ENCODE measurements at regions not wholly inside any gene's neighbourhood (a gene's known extent, or its start where the extent isn't known, plus 50 kb on each side); places are given as distances from the start of the nearest gene placed in this dataset.
A peak's percentile ranks its signal among the peaks of the same experiment; 100 is the strongest.

DNA sequence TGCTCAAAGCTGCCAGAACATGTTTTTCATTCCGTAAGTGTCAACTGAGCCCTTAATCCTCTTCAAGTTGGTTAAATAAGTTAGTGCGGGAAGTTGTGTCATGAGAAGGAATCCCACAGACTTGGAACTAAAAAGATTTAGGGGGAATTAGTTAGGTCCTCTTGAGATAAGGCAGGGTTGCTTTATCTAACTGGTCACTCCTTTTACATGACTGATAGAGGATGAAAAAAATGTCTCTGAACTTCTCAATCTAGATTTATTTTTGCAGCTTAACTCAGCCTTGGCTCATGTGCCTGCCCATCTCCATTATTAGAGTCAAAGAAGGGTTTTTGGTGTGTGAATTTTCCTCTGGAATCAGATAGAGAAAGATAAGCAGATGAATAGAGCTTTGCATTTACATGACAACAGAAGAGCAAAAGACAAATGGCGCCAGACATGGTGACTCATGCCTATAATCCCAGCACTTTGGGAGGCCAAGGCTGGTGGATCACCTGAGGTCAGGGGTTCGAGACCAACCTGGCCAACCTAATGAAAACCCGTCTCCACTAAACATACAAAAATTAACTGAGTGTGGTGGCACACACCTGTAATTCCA is 882.9 kb downstream of the RPA4 start:
- ChIA-PET POLR2A (no interaction called here), CTCF (no interaction called here)
- H4K20me1 ChIP-seq (replicated peaks; ENCODE audit: control insufficient read depth, extremely low read depth, insufficient read depth, low read length) = no peaks in the 10 kb centered on the region
- no peak overlapping the region for H3K9ac ChIP-seq (replicated peaks; ENCODE audit: extremely low read depth, insufficient read depth, low read length)
- no peaks in the 10 kb centered on the region for H3K4me1 ChIP-seq (ENCODE audit: control insufficient read depth, extremely low read depth, insufficient read depth, low read length)
- no peak overlapping the region for H3K4me3 ChIP-seq (replicated peaks in 1 of 3; ENCODE audit: insufficient read depth in 1 of 3, low read depth in 1 of 3, low read length in 3 of 3)
- no peak overlapping the region for H2AFZ ChIP-seq (ENCODE audit: low read depth, low read length)
- FAIRE-seq (no peak), DNase-seq (ENCODE audit: low read depth, low spot score) (no peak)
- no peak overlapping the region for H3K4me2 ChIP-seq (ENCODE audit: insufficient read depth, low read length)
- no peaks in the 10 kb centered on the region for H3K27me3 ChIP-seq (ENCODE audit: control insufficient read depth in 2 of 2, insufficient read depth in 2 of 2, low read length in 2 of 2)
- TF ChIP-seq MYC (IDR thresholded peaks at IDR 0.05; ENCODE audit: low read depth, low read length) (no peak), FOS (IDR thresholded peaks at IDR 0.05; ENCODE audit: borderline replicate concordance, insufficient read depth, low read length) (no peak)
- H3K27ac ChIP-seq (ENCODE audit: insufficient read depth, low read depth, low read length) = no peak overlapping the region
- no peaks in the 10 kb centered on the region for H3K9me1 ChIP-seq (replicated peaks; ENCODE audit: control insufficient read depth, extremely low read depth, insufficient read depth, low read length)
- H3K36me3 ChIP-seq (ENCODE audit: control insufficient read depth in 2 of 2, extremely low read depth in 1 of 2, insufficient read depth in 2 of 2, low read length in 2 of 2) = no peaks in the 10 kb centered on the region
- H3K9me3 ChIP-seq (replicated peaks; ENCODE audit: control insufficient read depth, insufficient read depth, low read length) = no peaks in the 10 kb centered on the region
- H3K79me2 ChIP-seq (ENCODE audit: control insufficient read depth, insufficient read depth, low read length) = no peaks in the 10 kb centered on the region
- dilution Hi-C loops (cut with MboI; ENCODE audit: extremely low pct_ligation_motif_present, low sequenced_read_pairs) (no loop called here), intact Hi-C loops (cut with micrococcal nuclease) (no loop called here)
- BruUV-seq (replicated peaks) = no TSS peak

DNA sequence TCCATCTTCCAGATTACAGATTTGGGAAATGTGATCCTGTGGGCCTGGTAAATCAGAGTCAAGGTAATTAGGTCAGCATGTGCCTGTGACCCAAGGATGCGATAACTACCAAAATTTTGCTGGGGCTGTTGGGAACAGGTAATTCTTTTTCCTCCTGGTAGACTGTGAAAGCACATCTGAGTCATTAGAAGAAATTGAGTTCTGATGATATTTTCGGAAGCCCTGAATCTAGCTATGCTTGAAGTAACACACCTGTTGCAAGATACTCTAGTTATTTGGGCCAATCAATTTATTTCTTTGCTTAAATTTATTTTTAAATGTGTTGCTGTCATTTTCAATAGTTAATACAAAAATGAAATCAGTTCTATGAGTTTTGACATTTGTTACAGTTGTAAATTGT is 903.6 kb downstream of the RPA4 start:
- intact Hi-C loops (cut with micrococcal nuclease) = no loop called here
- TF ChIP-seq POLR2A (IDR thresholded peaks at IDR 0.05; ENCODE audit: low read depth, low read length) (no peak), JUN (IDR thresholded peaks at IDR 0.05; ENCODE audit: borderline replicate concordance, insufficient read depth, insufficient read length, low read depth) (no peak), POLR2AphosphoS5 (IDR thresholded peaks at IDR 0.05; ENCODE audit: insufficient read depth, low read depth, low read length) (no peak)
- no peaks in the 10 kb centered on the region for H4K20me1 ChIP-seq (replicated peaks; ENCODE audit: control insufficient read depth, extremely low read depth, insufficient read depth, low read length)
- H3K4me3 ChIP-seq (replicated peaks in 1 of 3; ENCODE audit: insufficient read depth in 1 of 3, low read depth in 1 of 3, low read length in 3 of 3) = no peak overlapping the region
- no peaks in the 10 kb centered on the region for H3K9me1 ChIP-seq (replicated peaks; ENCODE audit: control insufficient read depth, extremely low read depth, insufficient read depth, low read length)
- ChIA-PET CTCF (no interaction called here), POLR2A (no interaction called here)
- H3K9ac ChIP-seq (replicated peaks; ENCODE audit: extremely low read depth, insufficient read depth, low read length) = no peak overlapping the region
- H3K27me3 ChIP-seq (ENCODE audit: control insufficient read depth in 2 of 2, insufficient read depth in 2 of 2, low read length in 2 of 2) = no peaks in the 10 kb centered on the region
- H3K4me2 ChIP-seq (ENCODE audit: insufficient read depth, low read length) = no peak overlapping the region
- H3K36me3 ChIP-seq (ENCODE audit: control insufficient read depth in 2 of 2, extremely low read depth in 1 of 2, insufficient read depth in 2 of 2, low read length in 2 of 2) = no peaks in the 10 kb centered on the region
- dilution Hi-C loops (cut with MboI; ENCODE audit: extremely low pct_ligation_motif_present, low sequenced_read_pairs) = no loop called here
- no peaks in the 10 kb centered on the region for H3K9me3 ChIP-seq (replicated peaks; ENCODE audit: control insufficient read depth, insufficient read depth, low read length)
- no peaks in the 10 kb centered on the region for H3K79me2 ChIP-seq (ENCODE audit: control insufficient read depth, insufficient read depth, low read length)
- no peak overlapping the region for H2AFZ ChIP-seq (ENCODE audit: low read depth, low read length)
- FAIRE-seq (peak; percentile 70), DNase-seq (ENCODE audit: low read depth, low spot score) (no peak)
- H3K27ac ChIP-seq (ENCODE audit: insufficient read depth, low read depth, low read length) = no peak overlapping the region
- no peaks in the 10 kb centered on the region for H3K4me1 ChIP-seq (ENCODE audit: control insufficient read depth, extremely low read depth, insufficient read depth, low read length)
- no TSS peak for BruUV-seq (replicated peaks)
